Prostate gland (tissue), 2 donors: ENCODE measurements at regions not wholly inside any gene's neighbourhood (a gene's known extent, or its start where the extent isn't known, plus 50 kb on each side); places are given as distances from the start of the nearest gene placed in this dataset.

Source experiments
- POLR2A ChIP-seq: fragments of 450-650 bp; IDR thresholded peaks from one replicate; pipeline ENCODE4 v1.6.1; 2016; ENCODE audit warnings: antibody characterized with exemption, mild to moderate bottlenecking
- POLR2AphosphoS5 ChIP-seq: sonication (generic); formaldehyde crosslinking; IDR thresholded peaks from one replicate; pipeline ENCODE4 v1.6.1; 2017; ENCODE audit warnings: antibody characterized with exemption
- TF ChIP-seq, protein P1 (sequence below), 4 experiments: fragments of 200-600 bp in 2 of 4; fragments of 450-650 bp in 2 of 4; sonication (generic) in 2 of 4; IDR thresholded peaks; 1 replicate in 3 of 4; 2 replicates in 1 of 4; pipeline ENCODE4 v1.5.1; 2016 to 2019; ENCODE audit warnings: antibody characterized with exemption in 4 of 4, mild to moderate bottlenecking in 2 of 4, moderate library complexity in 2 of 4

DNA sequence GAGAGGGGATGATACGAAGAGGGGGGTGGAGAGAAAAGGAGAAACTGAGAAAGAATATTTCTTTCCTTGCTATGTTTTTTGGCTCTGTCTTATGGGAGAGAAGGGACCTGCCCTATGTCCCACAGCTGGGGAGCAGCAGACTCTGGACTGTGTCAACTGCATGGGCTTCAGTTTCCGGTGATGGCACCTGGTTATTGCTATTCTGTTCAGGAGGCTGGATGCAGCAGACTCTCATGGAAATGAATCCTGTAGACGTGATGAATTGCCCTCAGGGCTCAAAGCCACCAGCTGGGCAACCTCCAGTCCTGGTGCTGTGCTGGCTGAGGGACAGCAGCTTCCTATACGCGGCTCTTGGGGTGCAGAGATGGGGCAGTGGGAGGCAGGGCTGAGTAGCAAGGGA is 121.2 kb downstream of the HAPSTR1 start:
- TF ChIP-seq, protein P1, sequence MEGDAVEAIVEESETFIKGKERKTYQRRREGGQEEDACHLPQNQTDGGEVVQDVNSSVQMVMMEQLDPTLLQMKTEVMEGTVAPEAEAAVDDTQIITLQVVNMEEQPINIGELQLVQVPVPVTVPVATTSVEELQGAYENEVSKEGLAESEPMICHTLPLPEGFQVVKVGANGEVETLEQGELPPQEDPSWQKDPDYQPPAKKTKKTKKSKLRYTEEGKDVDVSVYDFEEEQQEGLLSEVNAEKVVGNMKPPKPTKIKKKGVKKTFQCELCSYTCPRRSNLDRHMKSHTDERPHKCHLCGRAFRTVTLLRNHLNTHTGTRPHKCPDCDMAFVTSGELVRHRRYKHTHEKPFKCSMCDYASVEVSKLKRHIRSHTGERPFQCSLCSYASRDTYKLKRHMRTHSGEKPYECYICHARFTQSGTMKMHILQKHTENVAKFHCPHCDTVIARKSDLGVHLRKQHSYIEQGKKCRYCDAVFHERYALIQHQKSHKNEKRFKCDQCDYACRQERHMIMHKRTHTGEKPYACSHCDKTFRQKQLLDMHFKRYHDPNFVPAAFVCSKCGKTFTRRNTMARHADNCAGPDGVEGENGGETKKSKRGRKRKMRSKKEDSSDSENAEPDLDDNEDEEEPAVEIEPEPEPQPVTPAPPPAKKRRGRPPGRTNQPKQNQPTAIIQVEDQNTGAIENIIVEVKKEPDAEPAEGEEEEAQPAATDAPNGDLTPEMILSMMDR (IDR thresholded peaks at IDR 0.05) = no peak
- TF ChIP-seq POLR2A (no peak), POLR2AphosphoS5 (no peak)
